ENCODE measurements at regions not wholly inside any gene's neighbourhood (a gene's known extent, or its start where the extent isn't known, plus 50 kb on each side); places are given as distances from the start of the nearest gene placed in this dataset.

GRCh38 chr10:129027906-129028305, 439.1 kb upstream of the MGMT start:
- TF ChIP-seq EZH2 (IDR thresholded peaks at IDR 0.05; ENCODE audit: borderline replicate concordance, low read depth, low read length) (no peak), GABPB2 (CRISPR knock-in tag; conservative IDR thresholded peaks at IDR 0.05) (no peak)

Data from K562 (cell line).